ENCODE measurements at regions not wholly inside any gene's neighbourhood (a gene's known extent, or its start where the extent isn't known, plus 50 kb on each side); places are given as distances from the start of the nearest gene placed in this dataset.

- no peak overlapping the region for H3K9ac ChIP-seq (ENCODE audit: low read length in 3 of 3)
- H3K4me1 ChIP-seq (ENCODE audit: control insufficient read depth in 2 of 3, insufficient read depth in 2 of 3, low read depth in 1 of 3, low read length in 3 of 3): no peaks in the 10 kb centered on the region
- no peak for TF ChIP-seq CTCF (IDR thresholded peaks at IDR 0.05; ENCODE audit: borderline replicate concordance, extremely low read depth, insufficient read depth)
- no peak overlapping the region for H3K27ac ChIP-seq (ENCODE audit: low read depth in 2 of 2, low read length in 2 of 2)
- intact Hi-C loops (cut with DNase I): no loop called here
- H3K9me3 ChIP-seq (ENCODE audit: control insufficient read depth in 2 of 3, insufficient read depth in 1 of 3, low read length in 3 of 3): no peaks in the 10 kb centered on the region
- FAIRE-seq: no peak
- no peaks in the 10 kb centered on the region for H3K36me3 ChIP-seq (ENCODE audit: control insufficient read depth in 2 of 3, insufficient read depth in 3 of 3, low read length in 3 of 3)
- H3K4me3 ChIP-seq (ENCODE audit: low read length in 3 of 3): no peak overlapping the region
- no peak for DNase-seq
- no peaks in the 10 kb centered on the region for H3K27me3 ChIP-seq (ENCODE audit: control insufficient read depth, insufficient read depth, low read length)
These were observed 920.5 kb downstream of the LRFN5 start for GRCh38 chr14:42527141-42527540.

GRCh38 chr14:42523666-42524065, 917.0 kb downstream of the LRFN5 start:
- DNase-seq (peak in 1 of 5 donors; percentile 7), FAIRE-seq (no peak)

GRCh38 chr14:42517806-42518500, 911.3 kb downstream of the LRFN5 start:
- no peak for FAIRE-seq

More at GRCh38 chr14:42523666-42524065, 917.0 kb downstream of the LRFN5 start:
- Histone ChIP-seq H3K4me1 (ENCODE audit: control insufficient read depth in 2 of 3, insufficient read depth in 2 of 3, low read depth in 1 of 3, low read length in 3 of 3) (no peaks in the 10 kb centered on the region), H3K9me3 (ENCODE audit: control insufficient read depth in 2 of 3, insufficient read depth in 1 of 3, low read length in 3 of 3) (no peaks in the 10 kb centered on the region), H3K36me3 (ENCODE audit: control insufficient read depth in 2 of 3, insufficient read depth in 3 of 3, low read length in 3 of 3) (no peaks in the 10 kb centered on the region), H3K27me3 (ENCODE audit: control insufficient read depth, insufficient read depth, low read length) (no peaks in the 10 kb centered on the region), H3K4me3 (ENCODE audit: low read length in 3 of 3) (no peak overlapping the region), H3K9ac (ENCODE audit: low read length in 3 of 3) (no peak overlapping the region), H3K27ac (ENCODE audit: low read depth in 2 of 2, low read length in 2 of 2) (no peak overlapping the region)
- intact Hi-C loops (cut with DNase I): no loop called here
- no peak for TF ChIP-seq CTCF (IDR thresholded peaks at IDR 0.05; ENCODE audit: borderline replicate concordance, extremely low read depth, insufficient read depth)

More at GRCh38 chr14:42517806-42518500, 911.3 kb downstream of the LRFN5 start:
- intact Hi-C loops (cut with DNase I): no loop called here
- TF ChIP-seq CTCF (IDR thresholded peaks at IDR 0.05; ENCODE audit: borderline replicate concordance, extremely low read depth, insufficient read depth): no peak
- H3K9ac ChIP-seq (ENCODE audit: low read length in 3 of 3): no peak overlapping the region
- no peaks in the 10 kb centered on the region for H3K4me1 ChIP-seq (ENCODE audit: control insufficient read depth in 2 of 3, insufficient read depth in 2 of 3, low read depth in 1 of 3, low read length in 3 of 3)
- no peaks in the 10 kb centered on the region for H3K36me3 ChIP-seq (ENCODE audit: control insufficient read depth in 2 of 3, insufficient read depth in 3 of 3, low read length in 3 of 3)
- no peaks in the 10 kb centered on the region for H3K27me3 ChIP-seq (ENCODE audit: control insufficient read depth, insufficient read depth, low read length)
- H3K27ac ChIP-seq (ENCODE audit: low read depth in 2 of 2, low read length in 2 of 2): no peak overlapping the region
- DNase-seq: no peak
- H3K9me3 ChIP-seq (ENCODE audit: control insufficient read depth in 2 of 3, insufficient read depth in 1 of 3, low read length in 3 of 3): no peaks in the 10 kb centered on the region
- H3K4me3 ChIP-seq (ENCODE audit: low read length in 3 of 3): no peak overlapping the region

All from kidney (tissue), 13 donors.